B cell (primary cell): ENCODE measurements at regions not wholly inside any gene's neighbourhood (a gene's known extent, or its start where the extent isn't known, plus 50 kb on each side); places are given as distances from the start of the nearest gene placed in this dataset.
"Not testable (repeated sequence)": the region's sequence is repeated elsewhere in the genome, so short reads cannot be mapped to it uniquely, and the experiment has no call there.

ENCODE experiments used
- EZH2 ChIP-seq: IDR thresholded peaks from 2 replicates; pipeline ENCODE4 v1.6.1; 2012; ENCODE audit warnings: borderline replicate concordance, low read depth, mild to moderate bottlenecking, moderate library complexity, low read length; ENCODE audit not compliant: insufficient read depth, poor library complexity, severe bottlenecking
- TF ChIP-seq, protein P1 (sequence below): fragments of 200-600 bp; IDR thresholded peaks from one replicate; pipeline ENCODE4 v1.8.0; 2022; ENCODE audit warnings: antibody characterized with exemption, mild to moderate bottlenecking

DNA sequence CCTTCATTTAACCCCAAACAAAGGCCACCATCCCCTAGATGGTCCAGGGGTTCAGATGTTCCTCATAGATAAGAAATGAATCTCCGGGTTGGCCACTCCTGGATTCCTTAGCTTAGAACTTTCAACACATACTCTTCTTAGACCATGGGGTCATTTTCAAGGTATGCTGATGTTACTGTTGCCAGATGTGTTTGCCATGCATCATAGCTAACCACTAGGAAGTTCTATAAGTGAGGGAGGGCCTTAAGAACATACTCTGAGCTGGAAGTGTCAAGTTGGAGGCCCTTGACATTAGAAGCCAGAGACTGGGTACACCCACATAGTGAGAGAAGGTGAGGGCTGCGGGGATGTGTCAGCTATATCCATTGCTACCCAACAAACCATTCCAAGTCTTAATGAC lies 62.7 kb upstream of the SPDYE9 start:
- TF ChIP-seq, protein P1, sequence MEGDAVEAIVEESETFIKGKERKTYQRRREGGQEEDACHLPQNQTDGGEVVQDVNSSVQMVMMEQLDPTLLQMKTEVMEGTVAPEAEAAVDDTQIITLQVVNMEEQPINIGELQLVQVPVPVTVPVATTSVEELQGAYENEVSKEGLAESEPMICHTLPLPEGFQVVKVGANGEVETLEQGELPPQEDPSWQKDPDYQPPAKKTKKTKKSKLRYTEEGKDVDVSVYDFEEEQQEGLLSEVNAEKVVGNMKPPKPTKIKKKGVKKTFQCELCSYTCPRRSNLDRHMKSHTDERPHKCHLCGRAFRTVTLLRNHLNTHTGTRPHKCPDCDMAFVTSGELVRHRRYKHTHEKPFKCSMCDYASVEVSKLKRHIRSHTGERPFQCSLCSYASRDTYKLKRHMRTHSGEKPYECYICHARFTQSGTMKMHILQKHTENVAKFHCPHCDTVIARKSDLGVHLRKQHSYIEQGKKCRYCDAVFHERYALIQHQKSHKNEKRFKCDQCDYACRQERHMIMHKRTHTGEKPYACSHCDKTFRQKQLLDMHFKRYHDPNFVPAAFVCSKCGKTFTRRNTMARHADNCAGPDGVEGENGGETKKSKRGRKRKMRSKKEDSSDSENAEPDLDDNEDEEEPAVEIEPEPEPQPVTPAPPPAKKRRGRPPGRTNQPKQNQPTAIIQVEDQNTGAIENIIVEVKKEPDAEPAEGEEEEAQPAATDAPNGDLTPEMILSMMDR, result not testable (repeated sequence)
- TF ChIP-seq EZH2, result not testable (repeated sequence)
